HL-60 (cell line): ENCODE measurements at regions not wholly inside any gene's neighbourhood (a gene's known extent, or its start where the extent isn't known, plus 50 kb on each side); places are given as distances from the start of the nearest gene placed in this dataset.

ENCODE experiments used
- DNase-seq, 2 experiments: peaks; one replicate each; pipeline ENCODE4 v3.0.0-alpha.2; 2010 to 2020; ENCODE audit warnings: low read depth in 1 of 2, low spot score in 1 of 2
- H3K27ac ChIP-seq: fragments of 250-450 bp; sonication (Bioruptor Pico); replicated peaks from 2 replicates; pipeline ENCODE4 v1.5.1; 2020; ENCODE audit warnings: mild to moderate bottlenecking, moderate library complexity
- H3K27me3 ChIP-seq: fragments of 250-450 bp; sonication (Bioruptor Pico); 2 replicates; pipeline ENCODE4 v1.5.1; 2021; ENCODE audit warnings: mild to moderate bottlenecking, moderate library complexity; ENCODE audit not compliant: insufficient read depth, poor library complexity, severe bottlenecking
- H3K4me3 ChIP-seq: replicated peaks from 2 replicates; pipeline ENCODE4 v1.5.1; 2011; ENCODE audit warnings: mild to moderate bottlenecking, control low read depth, low read length; ENCODE audit not compliant: insufficient read depth
- GABPA ChIP-seq: IDR thresholded peaks from 2 replicates; pipeline ENCODE4 v1.6.1; 2012; ENCODE audit warnings: low read depth
- POLR2AphosphoS5 ChIP-seq: IDR thresholded peaks from 2 replicates; pipeline ENCODE4 v1.6.1; 2012; ENCODE audit warnings: low read depth
- SPI1 ChIP-seq: IDR thresholded peaks from 2 replicates; pipeline ENCODE4 v1.6.1; 2012; ENCODE audit warnings: low read depth, mild to moderate bottlenecking, borderline replicate concordance
- TF ChIP-seq, protein P1 (sequence below): IDR thresholded peaks from 2 replicates; pipeline ENCODE4 v1.6.1; 2012; ENCODE audit warnings: low read depth; ENCODE audit not compliant: insufficient replicate concordance
- TF ChIP-seq, protein P2 (sequence below): IDR thresholded peaks from one replicate; pipeline ENCODE4 v1.5.1; 2011; ENCODE audit warnings: low read length, control low read depth, inconsistent platforms; ENCODE audit not compliant: insufficient read depth

DNA sequence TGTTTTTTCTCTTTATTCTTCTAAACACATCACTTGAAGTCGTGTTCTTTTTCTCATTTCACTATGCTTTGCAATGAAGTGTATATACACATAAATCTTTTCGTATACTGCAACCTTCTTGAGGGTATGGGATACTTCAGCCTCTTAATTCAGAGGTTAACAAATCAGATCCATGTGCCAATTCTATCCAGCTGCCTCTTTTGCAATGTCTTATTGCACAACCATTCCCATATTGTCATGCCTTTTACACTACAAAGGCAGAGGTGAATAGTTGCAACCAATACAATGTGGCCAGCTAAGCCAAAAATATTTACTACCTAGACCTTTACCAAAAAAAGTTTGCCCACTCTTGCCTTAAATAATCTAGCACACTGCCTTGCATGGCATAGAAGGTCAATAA lies 224.5 kb upstream of the FOXG1 start:
- peak in 1 of 2 experiments; percentile 4 for DNase-seq
- Histone ChIP-seq H3K27ac (no peak overlapping the region), H3K4me3 (no peak overlapping the region), H3K27me3 (no peaks in the 10 kb centered on the region)
- no peak for TF ChIP-seq GABPA
- TF ChIP-seq, protein P1, sequence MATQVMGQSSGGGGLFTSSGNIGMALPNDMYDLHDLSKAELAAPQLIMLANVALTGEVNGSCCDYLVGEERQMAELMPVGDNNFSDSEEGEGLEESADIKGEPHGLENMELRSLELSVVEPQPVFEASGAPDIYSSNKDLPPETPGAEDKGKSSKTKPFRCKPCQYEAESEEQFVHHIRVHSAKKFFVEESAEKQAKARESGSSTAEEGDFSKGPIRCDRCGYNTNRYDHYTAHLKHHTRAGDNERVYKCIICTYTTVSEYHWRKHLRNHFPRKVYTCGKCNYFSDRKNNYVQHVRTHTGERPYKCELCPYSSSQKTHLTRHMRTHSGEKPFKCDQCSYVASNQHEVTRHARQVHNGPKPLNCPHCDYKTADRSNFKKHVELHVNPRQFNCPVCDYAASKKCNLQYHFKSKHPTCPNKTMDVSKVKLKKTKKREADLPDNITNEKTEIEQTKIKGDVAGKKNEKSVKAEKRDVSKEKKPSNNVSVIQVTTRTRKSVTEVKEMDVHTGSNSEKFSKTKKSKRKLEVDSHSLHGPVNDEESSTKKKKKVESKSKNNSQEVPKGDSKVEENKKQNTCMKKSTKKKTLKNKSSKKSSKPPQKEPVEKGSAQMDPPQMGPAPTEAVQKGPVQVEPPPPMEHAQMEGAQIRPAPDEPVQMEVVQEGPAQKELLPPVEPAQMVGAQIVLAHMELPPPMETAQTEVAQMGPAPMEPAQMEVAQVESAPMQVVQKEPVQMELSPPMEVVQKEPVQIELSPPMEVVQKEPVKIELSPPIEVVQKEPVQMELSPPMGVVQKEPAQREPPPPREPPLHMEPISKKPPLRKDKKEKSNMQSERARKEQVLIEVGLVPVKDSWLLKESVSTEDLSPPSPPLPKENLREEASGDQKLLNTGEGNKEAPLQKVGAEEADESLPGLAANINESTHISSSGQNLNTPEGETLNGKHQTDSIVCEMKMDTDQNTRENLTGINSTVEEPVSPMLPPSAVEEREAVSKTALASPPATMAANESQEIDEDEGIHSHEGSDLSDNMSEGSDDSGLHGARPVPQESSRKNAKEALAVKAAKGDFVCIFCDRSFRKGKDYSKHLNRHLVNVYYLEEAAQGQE = no peak
- TF ChIP-seq POLR2AphosphoS5 = no peak
- TF ChIP-seq, protein P2, sequence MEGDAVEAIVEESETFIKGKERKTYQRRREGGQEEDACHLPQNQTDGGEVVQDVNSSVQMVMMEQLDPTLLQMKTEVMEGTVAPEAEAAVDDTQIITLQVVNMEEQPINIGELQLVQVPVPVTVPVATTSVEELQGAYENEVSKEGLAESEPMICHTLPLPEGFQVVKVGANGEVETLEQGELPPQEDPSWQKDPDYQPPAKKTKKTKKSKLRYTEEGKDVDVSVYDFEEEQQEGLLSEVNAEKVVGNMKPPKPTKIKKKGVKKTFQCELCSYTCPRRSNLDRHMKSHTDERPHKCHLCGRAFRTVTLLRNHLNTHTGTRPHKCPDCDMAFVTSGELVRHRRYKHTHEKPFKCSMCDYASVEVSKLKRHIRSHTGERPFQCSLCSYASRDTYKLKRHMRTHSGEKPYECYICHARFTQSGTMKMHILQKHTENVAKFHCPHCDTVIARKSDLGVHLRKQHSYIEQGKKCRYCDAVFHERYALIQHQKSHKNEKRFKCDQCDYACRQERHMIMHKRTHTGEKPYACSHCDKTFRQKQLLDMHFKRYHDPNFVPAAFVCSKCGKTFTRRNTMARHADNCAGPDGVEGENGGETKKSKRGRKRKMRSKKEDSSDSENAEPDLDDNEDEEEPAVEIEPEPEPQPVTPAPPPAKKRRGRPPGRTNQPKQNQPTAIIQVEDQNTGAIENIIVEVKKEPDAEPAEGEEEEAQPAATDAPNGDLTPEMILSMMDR = no peak
- no peak for TF ChIP-seq SPI1

DNA sequence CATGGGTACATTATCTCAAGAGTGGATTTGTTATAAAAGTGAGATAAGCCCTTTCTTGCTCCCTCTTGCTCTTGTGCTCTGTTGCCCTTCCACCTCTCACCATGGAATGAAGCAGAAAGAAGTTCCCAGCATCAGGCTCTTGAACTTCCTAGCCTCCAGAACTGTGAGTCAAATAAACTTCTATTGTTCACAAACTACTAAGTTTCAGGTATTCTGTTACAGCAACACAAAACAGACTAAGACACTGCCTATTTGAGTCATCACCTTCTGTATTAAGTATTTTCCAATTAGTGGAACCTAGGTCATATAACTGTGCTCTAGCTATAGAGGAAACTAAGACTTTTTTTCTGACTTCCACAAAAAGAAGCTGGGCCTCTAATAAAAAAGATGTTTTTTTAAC lies 201.2 kb upstream of the FOXG1 start:
- Histone ChIP-seq H3K4me3 (no peak overlapping the region), H3K27ac (no peak overlapping the region), H3K27me3 (no peaks in the 10 kb centered on the region)
- TF ChIP-seq, protein P1 = no peak
- no peak for TF ChIP-seq SPI1
- TF ChIP-seq POLR2AphosphoS5 = no peak
- TF ChIP-seq GABPA = no peak
- TF ChIP-seq, protein P2 = no peak
- DNase-seq = no peak

DNA sequence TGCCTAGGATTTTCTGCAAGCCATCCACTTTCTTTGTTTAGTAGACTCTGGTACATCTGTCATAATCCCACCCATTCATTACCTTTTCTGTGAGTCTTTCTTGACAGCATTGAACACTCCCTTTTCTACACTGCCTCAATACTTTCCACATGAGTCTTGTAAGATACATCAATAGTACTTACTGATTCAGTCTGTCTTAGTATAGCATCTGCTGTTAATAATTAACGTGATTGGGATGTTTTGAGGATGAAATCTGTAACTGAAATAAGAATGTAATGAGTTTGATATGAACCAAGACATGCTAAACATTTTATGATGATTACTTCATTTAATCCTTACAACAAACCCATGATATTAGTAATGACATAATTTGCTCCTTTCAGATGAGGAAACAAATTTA lies 196.2 kb upstream of the FOXG1 start:
- Histone ChIP-seq H3K27ac (no peak overlapping the region), H3K27me3 (no peaks in the 10 kb centered on the region), H3K4me3 (no peak overlapping the region)
- TF ChIP-seq GABPA = no peak
- TF ChIP-seq, protein P1 = no peak
- no peak for TF ChIP-seq POLR2AphosphoS5
- TF ChIP-seq, protein P2 = no peak
- no peak for TF ChIP-seq SPI1
- no peak for DNase-seq
